ENCODE measurements at regions not wholly inside any gene's neighbourhood (a gene's known extent, or its start where the extent isn't known, plus 50 kb on each side); places are given as distances from the start of the nearest gene placed in this dataset.
A peak's percentile ranks its signal among the peaks of the same experiment; 100 is the strongest.
"Not testable (repeated sequence)": the region's sequence is repeated elsewhere in the genome, so short reads cannot be mapped to it uniquely, and the experiment has no call there.

GRCh38 chr6:71681234-71681867 lies 205.0 kb upstream of the RIMS1 start:
- no peaks in the 10 kb centered on the region for H3K36me3 Mint-ChIP-seq
- H3K27ac Mint-ChIP-seq, result no peak overlapping the region
- DNase-seq (ENCODE audit: low spot score) (no peak), ATAC-seq (no peak)
- no peaks in the 10 kb centered on the region for H3K27me3 Mint-ChIP-seq (ENCODE audit: low read depth)
- ChIA-PET POLR2A (no interaction called here), CTCF (no interaction called here)
- H3K4me3 Mint-ChIP-seq, result no peak overlapping the region
- TF ChIP-seq NFYB (CRISPR knock-in tag; conservative IDR thresholded peaks at IDR 0.05; ENCODE audit: low read depth) (no peak), CBFB (CRISPR knock-in tag; IDR thresholded peaks at IDR 0.05; ENCODE audit: low read depth) (no peak), PRDM15 (CRISPR knock-in tag; IDR thresholded peaks at IDR 0.05) (no peak), ARID4B (CRISPR knock-in tag; IDR thresholded peaks at IDR 0.05; ENCODE audit: borderline replicate concordance) (no peak), NFATC4 (CRISPR knock-in tag; IDR thresholded peaks at IDR 0.05) (no peak), FOXP1 (CRISPR knock-in tag; IDR thresholded peaks at IDR 0.05; ENCODE audit: borderline replicate concordance) (no peak), CTCF (IDR thresholded peaks at IDR 0.05) (no peak), MLX (CRISPR knock-in tag; IDR thresholded peaks at IDR 0.05) (no peak), ZNF219 (CRISPR knock-in tag; IDR thresholded peaks at IDR 0.05; ENCODE audit: borderline replicate concordance) (no peak)
- no peaks in the 10 kb centered on the region for H3K9me3 Mint-ChIP-seq
- H3K4me1 Mint-ChIP-seq, result peaks cover 2% of the 10 kb centered on the region

- CTCF ChIA-PET; POLR2A ChIA-PET; DNase-seq (ENCODE audit: low spot score); ATAC-seq; H3K27ac Mint-ChIP-seq; H3K9me3 Mint-ChIP-seq; H3K36me3 Mint-ChIP-seq; H3K4me1 Mint-ChIP-seq; H3K27me3 Mint-ChIP-seq (ENCODE audit: low read depth); H3K4me3 Mint-ChIP-seq: not testable (repeated sequence)
These were observed 200.2 kb upstream of the RIMS1 start for GRCh38 chr6:71686021-71686677.

GRCh38 chr6:71698702-71699101 lies 187.6 kb upstream of the RIMS1 start:
- no peaks in the 10 kb centered on the region for H3K4me1 Mint-ChIP-seq
- ChIA-PET POLR2A (no interaction called here), CTCF (no interaction called here)
- no peaks in the 10 kb centered on the region for H3K36me3 Mint-ChIP-seq
- no peak overlapping the region for H3K4me3 Mint-ChIP-seq
- no peak overlapping the region for H3K27ac Mint-ChIP-seq
- TF ChIP-seq ZNF317 (CRISPR knock-in tag; IDR thresholded peaks at IDR 0.05; ENCODE audit: borderline replicate concordance, low read depth) (0 out of 2 replicates have a peak, but pooled peaks have one; percentile 36), EMX1 (CRISPR knock-in tag; IDR thresholded peaks at IDR 0.05) (no peak), ELF4 (CRISPR knock-in tag; IDR thresholded peaks at IDR 0.05; ENCODE audit: low read depth) (no peak)
- no peaks in the 10 kb centered on the region for H3K9me3 Mint-ChIP-seq
- no peaks in the 10 kb centered on the region for H3K27me3 Mint-ChIP-seq (ENCODE audit: low read depth)
- ATAC-seq, result no peak
- no peak for DNase-seq (ENCODE audit: low spot score)
